ENCODE measurements at regions not wholly inside any gene's neighbourhood (a gene's known extent, or its start where the extent isn't known, plus 50 kb on each side); places are given as distances from the start of the nearest gene placed in this dataset.

- no TSS peak for BruUV-seq (replicated peaks)
- Histone ChIP-seq H3K4me2 (ENCODE audit: control insufficient read depth, insufficient read depth) (no peak overlapping the region), H3K79me2 (ENCODE audit: control insufficient read depth, insufficient read depth, low read length) (no peaks in the 10 kb centered on the region), H3K4me3 (no peak overlapping the region), H3K9ac (ENCODE audit: control insufficient read depth, insufficient read depth, low read length) (no peak overlapping the region), H2AFZ (ENCODE audit: control insufficient read depth, low read depth, low read length) (no peak overlapping the region), H3K9me3 (replicated peaks; ENCODE audit: control insufficient read depth, insufficient read depth, low read length) (no peaks in the 10 kb centered on the region), H3K4me1 (ENCODE audit: control insufficient read depth, insufficient read depth, low read length) (no peaks in the 10 kb centered on the region), H3K27me3 (replicated peaks in 1 of 2; ENCODE audit: control insufficient read depth in 2 of 2, insufficient read depth in 2 of 2, low read length in 1 of 2) (no peaks in the 10 kb centered on the region), H3K36me3 (ENCODE audit: control insufficient read depth in 2 of 2, insufficient read depth in 2 of 2, low read length in 1 of 2) (no peaks in the 10 kb centered on the region), H3K27ac (ENCODE audit: control insufficient read depth, insufficient read depth) (no peak overlapping the region), H4K20me1 (ENCODE audit: control insufficient read depth, insufficient read depth) (no peaks in the 10 kb centered on the region)
- ATAC-seq (no peak), DNase-seq (ENCODE audit: low read depth, low spot score) (no peak), FAIRE-seq (no peak)
- SMC1A ChIA-PET (ENCODE audit: uncharacterized antibody, unreplicated experiment), result interaction anchor here (0.6 kb wide), 1 partner anchor 96 kb away, joined by 3 read pairs; no protein-coding TSS in a partner anchor
- WGBS (ENCODE audit: insufficient coverage, insufficient replicate concordance, low lambda C conversion rate, missing lambda C conversion rate), result 37% methylated on average over 7 of the region's 7 CpGs
- RAD21 ChIA-PET (ENCODE audit: unreplicated experiment), result no interaction called here
- intact Hi-C loops (cut with micrococcal nuclease; ENCODE audit: unreplicated experiment), result no loop called here
- CTCF ChIA-PET, result no interaction called here
- POLR2A ChIA-PET, result no interaction called here
- in situ Hi-C loops (cut with MboI), result no loop called here
- TF ChIP-seq STAT3 (IDR thresholded peaks at IDR 0.05; ENCODE audit: low read depth, low read length) (no peak), TAF1 (IDR thresholded peaks at IDR 0.05; ENCODE audit: borderline replicate concordance, low read depth, low read length) (no peak), BMI1 (IDR thresholded peaks at IDR 0.05; ENCODE audit: borderline replicate concordance) (no peak), ZNF24 (IDR thresholded peaks at IDR 0.05) (no peak), ZNF217 (IDR thresholded peaks at IDR 0.05) (no peak)
- TF ChIP-seq, protein P1, sequence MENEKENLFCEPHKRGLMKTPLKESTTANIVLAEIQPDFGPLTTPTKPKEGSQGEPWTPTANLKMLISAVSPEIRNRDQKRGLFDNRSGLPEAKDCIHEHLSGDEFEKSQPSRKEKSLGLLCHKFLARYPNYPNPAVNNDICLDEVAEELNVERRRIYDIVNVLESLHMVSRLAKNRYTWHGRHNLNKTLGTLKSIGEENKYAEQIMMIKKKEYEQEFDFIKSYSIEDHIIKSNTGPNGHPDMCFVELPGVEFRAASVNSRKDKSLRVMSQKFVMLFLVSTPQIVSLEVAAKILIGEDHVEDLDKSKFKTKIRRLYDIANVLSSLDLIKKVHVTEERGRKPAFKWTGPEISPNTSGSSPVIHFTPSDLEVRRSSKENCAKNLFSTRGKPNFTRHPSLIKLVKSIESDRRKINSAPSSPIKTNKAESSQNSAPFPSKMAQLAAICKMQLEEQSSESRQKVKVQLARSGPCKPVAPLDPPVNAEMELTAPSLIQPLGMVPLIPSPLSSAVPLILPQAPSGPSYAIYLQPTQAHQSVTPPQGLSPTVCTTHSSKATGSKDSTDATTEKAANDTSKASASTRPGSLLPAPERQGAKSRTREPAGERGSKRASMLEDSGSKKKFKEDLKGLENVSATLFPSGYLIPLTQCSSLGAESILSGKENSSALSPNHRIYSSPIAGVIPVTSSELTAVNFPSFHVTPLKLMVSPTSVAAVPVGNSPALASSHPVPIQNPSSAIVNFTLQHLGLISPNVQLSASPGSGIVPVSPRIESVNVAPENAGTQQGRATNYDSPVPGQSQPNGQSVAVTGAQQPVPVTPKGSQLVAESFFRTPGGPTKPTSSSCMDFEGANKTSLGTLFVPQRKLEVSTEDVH (IDR thresholded peaks at IDR 0.05; ENCODE audit: low read depth, partially characterized antibody), result no peak
Observed at GRCh38 chr12:126492181-126492580, 1426.9 kb downstream of the AACS start.
